ENCODE measurements at regions not wholly inside any gene's neighbourhood (a gene's known extent, or its start where the extent isn't known, plus 50 kb on each side); places are given as distances from the start of the nearest gene placed in this dataset.

GRCh38 chr11:87399341-87399740, 361.6 kb downstream of the TMEM135 start:
- DNase-seq = no peak

GRCh38 chr11:87398931-87399330, 361.2 kb downstream of the TMEM135 start:
- no peak for DNase-seq

- DNase-seq = no peak
Observed at GRCh38 chr11:87397011-87397865, 359.5 kb downstream of the TMEM135 start.

GRCh38 chr11:87394924-87395323, 357.2 kb downstream of the TMEM135 start:
- no peak for DNase-seq

GRCh38 chr11:87392665-87393064, 354.9 kb downstream of the TMEM135 start:
- DNase-seq = no peak

GRCh38 chr11:87391496-87391895, 353.8 kb downstream of the TMEM135 start:
- DNase-seq = no peak

GRCh38 chr11:87384078-87384729, 346.5 kb downstream of the TMEM135 start:
- no peak for DNase-seq

GRCh38 chr11:87374038-87374807, 336.5 kb downstream of the TMEM135 start:
- no peak for DNase-seq
